NOMO-1 treated with dmso at 0.1 percent for 144 hours (cell line): ENCODE measurements at regions not wholly inside any gene's neighbourhood (a gene's known extent, or its start where the extent isn't known, plus 50 kb on each side); places are given as distances from the start of the nearest gene placed in this dataset.

Experiments
- DNase-seq: peaks from one replicate; lab custom pipeline; 2025; ENCODE audit not compliant: unreplicated experiment; lab: John Stamatoyannopoulos, UW

DNA sequence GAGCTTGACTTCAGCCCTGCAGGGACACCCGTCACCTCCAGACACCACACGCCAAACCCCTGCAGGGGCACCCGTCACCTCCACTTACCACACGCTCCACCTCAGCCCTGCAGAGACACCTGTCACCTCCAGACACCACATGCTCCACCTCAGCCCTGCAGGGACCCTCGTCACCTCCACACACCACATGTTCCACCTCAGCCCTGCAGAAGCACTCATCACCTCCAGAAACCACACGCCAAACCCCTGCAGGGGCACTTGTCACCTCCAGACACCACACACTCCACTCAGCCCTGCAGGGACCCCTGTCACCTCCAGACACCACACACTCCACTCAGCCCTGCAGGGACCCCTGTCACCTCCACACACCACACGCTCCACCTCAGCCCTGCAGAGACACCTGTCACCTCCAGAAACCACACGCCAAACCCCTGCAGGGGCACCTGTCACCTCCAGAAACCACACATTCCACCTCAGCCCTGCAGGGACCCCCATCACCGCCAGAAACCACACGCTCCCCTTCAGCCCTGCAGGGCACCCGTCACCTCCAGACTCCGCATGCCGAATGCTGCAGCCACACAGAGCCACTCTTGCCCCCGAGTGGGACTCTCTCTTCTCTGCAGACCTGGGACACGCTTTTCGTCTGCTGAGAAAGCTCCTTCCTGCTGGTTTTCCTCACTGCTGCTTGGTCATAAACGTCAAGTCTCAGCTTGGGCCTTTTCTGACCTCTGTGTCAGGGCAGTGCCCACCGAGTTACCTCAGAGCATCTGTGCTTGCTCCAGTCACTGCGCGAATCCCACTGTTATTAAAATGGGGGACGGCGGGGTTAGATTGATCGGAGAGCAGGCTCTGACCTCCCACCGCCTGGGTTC, 77.5 kb upstream of the SALL3 start:
- DNase-seq, result no peak

DNA sequence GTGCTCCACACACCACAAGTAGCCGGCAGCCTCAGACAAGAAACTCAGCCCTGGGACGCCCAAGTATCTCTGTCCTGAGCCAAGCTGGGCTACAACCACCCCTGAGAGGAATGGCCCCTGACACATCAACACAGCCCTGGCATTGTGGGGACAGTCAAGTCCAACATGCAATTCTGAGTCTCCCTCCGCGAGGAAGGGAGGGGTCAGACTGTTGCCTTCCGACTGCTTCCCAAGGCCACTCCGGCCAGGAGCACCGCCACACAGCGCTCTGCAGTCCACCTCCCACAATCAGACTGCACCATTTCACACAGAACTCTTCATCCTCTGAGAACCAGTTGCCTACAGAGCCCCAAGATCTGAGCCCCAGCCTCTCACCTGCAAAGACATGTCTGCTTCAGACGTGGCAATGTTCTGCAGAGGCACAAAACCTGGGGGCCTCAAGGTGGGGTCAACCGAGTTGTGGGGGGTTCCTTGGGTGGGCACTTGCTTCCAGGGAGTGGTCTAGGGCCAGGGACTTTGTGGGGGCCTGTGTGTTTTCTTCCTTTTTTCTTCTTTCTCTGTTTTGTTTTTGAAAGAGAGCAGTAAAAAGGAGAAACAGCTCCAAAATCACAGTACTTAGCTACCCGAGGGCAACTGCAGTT, 76.7 kb upstream of the SALL3 start:
- no peak for DNase-seq

DNA sequence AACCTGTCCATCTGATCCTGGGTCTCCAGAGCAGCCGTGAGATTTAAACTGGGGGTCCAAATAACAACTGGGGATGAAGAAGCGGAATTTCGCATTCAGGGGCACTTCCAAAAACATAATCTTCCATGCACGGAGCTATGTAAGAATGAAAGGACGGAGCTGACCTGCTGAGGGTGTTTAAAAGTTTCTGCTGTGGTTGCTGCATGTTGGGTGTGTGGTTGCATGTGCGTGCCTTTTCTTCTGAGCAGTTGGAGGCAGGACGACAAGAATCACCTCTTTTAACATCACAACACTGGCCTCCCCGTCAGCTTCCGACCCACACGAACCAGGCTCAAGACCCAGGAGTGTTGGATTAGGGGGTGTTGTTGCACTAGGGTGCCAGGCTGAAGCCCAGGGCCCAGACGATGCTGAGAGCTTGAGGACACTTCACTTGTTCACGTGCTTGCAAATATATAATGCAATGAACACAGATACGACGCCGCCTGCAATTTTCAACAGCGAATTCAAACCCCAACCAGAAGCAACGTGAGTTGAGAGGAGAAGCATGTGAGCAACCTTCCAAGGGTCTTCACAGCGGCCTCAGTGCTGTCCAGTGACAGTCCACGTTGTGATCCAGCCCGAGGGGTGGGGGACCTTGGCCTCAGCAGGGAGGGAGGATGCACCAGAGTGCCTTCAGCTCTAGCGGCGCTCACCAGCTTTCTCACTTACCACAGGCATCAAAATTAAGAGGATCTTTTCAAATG, 76.0 kb upstream of the SALL3 start:
- DNase-seq, result no peak

DNA sequence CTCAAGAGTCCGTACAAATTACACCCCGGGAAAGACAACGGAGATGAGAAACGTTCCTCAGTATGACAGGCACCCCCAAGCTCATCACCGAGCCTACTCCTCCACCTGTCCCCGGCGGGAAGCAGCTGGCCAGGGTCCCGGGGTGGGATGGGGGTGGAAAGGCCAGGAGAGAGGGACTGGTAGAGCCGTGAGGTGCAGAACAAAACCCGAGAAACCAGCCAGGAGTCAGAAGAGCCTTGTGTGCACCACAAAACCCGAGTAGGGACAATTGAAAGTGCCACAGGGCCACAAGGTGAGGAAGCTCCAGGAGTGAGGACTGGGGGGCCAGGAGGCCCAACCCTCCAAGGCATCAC, 75.5 kb upstream of the SALL3 start:
- no peak for DNase-seq

DNA sequence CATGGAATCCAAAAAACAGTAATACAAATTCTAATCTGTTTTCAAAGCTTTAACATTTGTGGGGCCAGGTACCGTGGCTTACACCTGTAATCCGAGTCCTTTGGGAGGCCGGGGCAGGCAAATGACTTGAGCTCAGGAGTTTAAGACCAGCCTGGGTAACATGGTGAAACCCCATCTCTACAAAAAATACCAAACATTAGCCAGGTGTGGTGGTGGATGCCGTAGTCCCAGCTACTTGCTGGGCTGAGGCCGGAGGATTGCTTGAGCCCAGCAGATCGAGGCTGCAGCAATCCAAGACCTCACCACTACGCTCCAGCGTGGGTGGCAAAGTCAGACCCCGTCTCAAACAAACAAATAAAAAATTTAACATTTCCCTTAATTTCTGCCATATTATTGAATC, 74.3 kb upstream of the SALL3 start:
- DNase-seq, result no peak

DNA sequence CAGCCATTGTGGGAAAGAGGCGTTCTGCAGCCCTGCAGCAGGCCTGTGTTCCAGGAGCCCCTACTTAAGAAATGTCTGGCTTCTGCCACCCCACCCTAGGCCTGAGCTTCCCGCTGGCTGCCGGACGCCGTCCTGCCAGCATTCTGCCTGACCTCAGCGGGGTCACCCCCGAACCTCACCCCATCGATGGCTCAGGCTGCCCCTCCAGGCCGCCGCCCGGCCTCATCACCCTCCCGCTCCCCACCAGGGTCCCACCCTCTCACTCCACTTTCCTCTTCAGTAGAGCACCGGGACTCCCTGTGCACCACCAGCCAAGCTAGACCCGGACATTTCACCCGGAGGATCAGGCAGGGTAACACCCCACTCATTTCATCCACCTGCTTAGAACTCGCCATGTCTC, 73.6 kb upstream of the SALL3 start:
- DNase-seq, result no peak

DNA sequence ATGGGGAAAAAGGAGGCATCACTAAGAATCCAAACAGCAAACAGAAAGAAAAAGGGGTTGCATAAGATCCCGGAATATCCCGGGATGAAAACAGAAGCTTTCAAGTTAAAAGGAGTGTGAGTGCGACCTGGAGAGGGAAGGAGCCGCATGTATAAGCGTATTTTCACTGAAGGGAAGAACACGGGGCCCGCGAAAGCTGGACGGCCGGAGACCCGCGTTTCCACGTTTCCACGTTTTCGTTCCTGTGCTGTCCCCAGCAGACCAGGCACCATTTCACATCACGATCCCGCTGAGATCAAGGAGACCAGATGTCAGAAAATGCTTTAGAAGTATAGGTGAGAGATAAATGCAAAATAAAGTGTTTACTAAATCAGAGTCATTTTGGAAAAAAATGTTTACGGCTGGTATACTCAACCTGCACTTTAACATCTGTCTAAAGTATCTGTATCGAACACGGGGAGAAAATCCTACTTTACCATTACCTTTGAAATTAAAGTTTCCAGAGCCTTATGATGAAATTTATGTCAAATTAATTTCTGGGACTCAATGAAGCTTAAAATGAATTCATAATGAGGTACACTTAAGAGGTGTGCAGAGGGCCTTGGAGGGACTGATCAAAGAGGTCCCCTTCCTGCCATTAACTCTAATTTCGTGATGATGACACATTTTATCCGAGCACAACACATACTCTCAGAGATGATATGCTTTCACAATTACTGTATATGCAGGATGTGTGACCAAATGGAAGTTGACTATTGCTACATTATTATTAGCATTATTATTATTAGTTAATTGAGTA, 71.0 kb upstream of the SALL3 start:
- no peak for DNase-seq

DNA sequence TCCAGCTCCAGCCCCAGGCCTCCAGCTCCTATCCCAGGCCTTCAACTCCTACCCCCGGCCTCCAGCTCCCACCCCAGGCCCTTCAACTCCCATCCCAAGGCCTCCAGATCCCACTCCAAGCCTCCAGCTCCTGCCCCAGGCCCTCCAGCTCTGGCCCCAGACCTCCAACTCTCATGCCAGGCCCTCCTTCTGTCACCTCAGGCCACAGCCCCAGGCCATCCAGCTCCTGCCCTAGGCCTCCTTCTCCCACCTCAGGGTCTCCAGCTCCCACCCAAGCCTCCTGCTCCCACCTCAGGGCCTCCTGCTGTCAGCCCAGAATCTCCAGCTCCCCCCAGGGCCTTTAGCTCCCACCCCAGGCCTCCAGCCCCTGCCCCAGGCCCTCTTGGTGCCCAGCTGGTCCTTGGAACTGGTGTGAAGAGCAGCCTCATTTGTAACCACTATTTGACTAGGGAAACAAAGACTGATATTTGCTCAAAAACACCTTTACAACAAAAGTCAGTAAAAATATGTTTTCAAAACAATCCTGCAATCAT, 67.8 kb upstream of the SALL3 start:
- no peak for DNase-seq

DNA sequence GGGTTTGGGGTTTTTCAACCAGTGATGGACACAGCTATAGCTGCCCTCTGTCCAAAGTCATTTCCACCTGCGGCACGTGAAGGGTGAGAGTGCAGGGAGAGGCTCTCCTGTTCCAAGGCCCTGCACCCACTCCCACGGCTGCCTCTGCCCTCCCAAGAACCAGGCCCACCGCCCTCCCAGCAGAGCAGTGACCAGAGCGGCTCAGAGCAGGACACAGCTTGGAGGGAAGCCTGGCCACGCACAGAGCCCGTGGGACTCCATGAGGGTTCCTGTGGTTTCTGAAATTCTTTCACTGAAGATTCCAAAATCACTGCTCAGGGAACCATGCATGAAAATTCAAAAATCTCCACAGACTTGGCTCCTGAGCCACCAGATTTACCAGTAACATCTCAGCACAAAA, 67.3 kb upstream of the SALL3 start:
- no peak for DNase-seq

DNA sequence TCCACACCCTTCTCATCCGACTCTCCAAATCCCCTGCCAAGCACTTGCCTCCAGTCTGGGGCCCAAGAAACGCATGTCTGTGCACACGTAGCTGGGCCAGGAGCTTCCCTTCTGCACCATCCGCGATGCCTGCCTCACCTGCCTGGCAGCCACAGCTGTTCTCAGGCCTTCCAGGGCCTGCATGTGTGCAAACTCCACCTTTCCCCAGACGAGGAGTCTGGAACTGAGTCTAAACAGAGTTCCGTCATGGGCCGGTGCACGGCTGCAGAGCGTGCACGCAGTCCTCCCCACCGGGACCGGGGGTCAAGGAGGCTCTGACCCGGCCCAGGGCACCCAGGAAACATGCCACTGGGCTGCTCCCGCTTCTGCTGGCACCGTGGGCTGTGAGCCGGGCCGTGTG, 66.8 kb upstream of the SALL3 start:
- no peak for DNase-seq

DNA sequence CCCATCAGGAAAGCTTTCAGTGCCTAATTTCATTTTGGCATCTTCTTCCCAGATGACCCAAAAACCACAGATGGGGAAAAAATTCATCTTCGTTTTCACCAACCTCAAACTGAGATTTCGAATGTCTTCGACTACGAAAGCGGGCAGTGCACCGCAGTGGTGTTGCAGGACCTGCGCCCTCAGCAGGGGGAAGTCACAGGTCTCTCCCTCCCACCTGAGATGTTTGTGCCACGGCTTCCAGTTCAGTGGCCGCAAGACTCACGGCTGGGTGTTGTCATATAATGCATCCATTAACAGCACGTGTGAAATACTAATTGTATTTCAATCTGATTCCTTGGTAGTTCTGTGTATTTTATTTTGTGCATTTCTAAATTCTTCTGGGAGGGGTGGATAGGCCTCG, 66.2 kb upstream of the SALL3 start:
- no peak for DNase-seq

DNA sequence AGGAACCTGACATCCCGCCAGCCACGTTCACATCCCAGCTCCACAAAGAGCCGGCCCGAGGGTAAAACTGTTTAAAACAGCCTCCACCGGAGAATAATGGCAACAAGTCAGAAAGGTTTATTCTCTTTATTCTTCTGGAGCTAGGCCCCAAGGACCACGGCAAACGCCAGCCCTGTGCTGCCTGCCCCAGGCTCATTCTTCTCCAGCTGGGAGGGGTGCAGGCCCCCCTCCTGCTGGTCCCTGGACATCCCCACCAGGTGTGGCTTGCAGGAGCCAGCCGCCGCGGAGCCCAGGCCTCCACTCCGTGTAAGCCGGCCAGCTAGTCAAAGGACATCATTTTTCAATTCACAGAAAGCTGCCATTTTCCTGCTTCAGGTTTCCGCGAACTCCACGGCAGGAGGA, 65.8 kb upstream of the SALL3 start:
- DNase-seq, result no peak

DNA sequence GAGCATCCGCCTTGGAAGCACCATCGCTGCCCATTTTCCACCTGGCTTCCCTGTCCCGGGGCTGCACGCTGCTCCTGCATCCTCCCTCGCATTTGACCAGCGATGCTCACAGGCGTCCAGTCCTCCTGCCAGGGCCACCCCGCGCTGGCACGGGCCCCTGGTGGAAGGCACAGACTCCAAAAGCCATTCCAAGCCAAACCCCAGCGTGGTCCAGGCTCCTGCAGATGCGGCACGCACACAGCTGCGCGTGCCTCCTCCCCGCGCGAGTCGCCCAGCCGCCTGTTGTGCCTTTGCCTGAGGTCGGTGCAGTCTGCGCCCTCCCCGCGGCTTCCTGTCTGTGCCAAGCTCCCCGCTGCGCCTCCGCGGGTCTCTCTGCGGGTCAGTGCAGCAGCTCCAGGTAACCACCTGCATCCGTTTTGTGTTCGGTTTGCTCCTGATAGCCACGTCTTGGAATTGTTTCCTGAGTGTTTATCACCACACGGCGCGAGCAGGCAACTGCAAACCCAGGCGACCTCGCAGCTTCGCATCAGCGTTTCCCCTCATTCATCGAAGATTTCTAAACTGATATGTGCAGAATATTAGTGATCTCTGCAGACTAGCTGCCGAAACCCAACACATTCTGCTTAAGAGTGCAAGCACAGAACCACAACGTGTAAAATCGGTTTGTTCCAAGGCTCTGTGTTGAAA, 65.2 kb upstream of the SALL3 start:
- no peak for DNase-seq

DNA sequence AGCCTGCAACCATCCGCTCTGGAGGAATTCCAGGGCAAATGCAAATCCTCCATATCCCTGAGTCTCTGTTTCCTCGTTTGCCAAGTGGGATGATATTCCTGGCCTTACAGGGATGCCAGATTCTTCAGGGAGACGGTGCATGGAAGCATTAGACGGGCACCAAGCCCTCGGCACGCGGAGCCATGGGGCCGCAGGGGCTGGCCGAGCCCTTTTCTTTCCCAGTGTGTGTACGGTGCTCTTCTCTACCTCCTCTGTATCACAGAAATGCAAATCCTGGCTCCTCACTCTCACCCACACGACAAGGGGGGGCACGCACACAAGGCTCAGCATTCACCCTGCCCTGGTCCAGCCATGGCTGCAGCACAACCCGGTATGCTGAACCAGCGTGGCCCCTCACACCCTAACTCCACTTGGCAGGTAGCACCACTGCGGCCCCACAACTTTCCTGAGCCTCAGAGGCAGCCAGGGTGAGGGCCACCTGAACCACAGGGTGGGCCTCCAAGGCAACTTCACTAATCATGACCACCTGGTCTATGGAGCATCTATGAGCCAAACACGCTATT, 64.1 kb upstream of the SALL3 start:
- DNase-seq, result no peak

DNA sequence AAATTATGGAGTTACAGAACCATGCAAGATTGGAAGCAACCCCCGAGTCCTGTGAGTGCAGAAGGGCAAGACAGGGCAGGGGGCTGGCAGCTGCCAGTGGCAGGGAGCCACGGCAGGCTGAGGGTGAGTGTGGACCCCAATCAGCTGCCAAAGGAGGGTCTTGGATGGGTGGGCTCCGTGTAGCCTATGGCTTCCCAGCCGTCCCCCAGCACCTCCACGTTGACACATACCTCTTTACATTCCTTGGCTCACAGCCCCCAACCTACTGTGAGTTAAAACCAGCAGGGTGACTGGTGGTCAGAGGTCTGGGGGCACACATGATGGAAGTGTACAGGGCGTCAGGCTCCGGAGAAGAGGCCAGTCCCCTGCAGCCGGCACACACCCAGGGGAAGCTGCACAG, 60.9 kb upstream of the SALL3 start:
- no peak for DNase-seq

DNA sequence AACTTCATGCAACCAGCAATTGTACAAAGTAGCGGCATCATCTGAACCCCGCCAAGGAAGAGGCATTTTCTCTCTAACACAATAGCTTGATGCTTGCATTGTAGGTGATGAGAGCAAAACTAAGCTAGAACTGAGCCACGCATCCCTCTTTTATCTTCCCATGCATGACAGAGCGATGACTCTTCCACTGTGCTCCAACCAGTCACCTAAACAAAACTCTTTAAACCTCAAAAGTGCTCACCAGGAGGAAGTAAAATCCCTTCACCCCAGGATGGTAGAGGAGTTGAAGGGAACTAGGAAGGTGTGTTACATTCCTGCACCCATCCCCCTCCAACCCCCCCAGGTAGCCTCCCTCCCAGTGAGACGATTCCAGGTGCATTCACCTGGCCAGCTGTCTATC, 59.7 kb upstream of the SALL3 start:
- no peak for DNase-seq

DNA sequence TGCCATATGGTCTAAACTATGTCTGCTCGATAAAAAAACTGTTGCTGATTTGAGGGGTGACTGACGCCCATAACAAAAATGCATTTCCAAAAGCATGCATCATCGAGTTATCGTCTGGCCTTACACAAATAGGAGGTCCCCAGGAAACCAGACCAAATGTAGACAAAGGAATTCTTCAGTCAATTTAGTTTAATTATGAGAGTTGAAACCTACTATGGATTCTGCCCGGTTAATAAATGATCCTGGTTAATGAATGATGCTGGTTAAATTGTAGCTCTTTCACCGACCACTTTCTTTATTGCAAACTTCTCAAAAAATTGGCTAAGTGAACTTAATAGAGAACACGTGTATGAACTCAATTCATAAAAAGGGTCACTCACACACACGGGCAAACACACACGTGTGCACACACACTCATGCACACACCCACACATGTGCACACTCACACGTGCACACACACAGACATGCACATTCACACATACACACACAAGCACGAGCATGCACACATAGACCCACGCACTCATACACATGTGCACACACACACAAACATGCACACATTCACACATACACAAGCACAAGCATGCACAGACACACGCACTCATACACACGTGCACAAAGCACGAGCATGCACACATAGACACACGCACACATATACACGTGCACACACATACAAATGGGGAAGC, 59.0 kb upstream of the SALL3 start:
- no peak for DNase-seq

DNA sequence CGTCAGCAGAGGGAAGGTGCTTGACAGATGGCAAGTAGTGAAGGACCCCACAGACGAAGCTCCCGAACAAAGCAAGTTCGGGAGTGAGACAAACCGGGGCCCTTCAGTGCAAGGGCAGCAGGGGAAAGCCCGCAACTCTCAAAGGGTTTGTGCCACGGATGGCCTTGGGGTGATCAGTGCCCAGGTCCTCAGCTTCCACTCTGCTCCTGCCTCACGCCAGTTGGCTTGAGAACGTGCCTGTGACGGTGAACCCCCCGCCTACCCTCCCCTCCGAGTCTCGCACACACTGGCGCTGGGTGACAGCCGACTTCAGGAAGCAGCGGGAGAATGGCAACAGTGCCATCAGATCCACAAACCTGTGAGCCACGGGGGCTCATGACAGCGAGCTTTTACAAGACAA, 56.8 kb upstream of the SALL3 start:
- DNase-seq, result no peak

DNA sequence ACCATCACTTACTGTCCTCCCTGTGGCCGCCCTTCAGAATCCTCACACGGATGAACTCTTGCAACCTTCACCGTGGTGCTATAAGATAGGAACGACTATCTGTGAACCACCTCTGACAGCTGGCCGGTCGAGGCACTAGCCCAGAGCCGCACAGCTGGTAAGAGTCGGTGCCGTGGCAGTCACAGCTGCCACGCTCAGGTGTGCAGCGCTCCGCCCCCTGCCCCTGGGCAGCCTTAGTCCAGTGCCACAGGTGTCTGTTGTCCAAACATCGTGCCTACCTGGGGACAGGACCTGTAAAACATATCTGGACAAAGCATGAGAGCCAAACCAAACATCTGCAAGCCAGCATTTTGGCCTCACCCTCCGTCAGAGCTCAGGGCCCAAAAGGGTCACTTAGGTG, 55.3 kb upstream of the SALL3 start:
- DNase-seq, result no peak
